GM23338 (cell line): ENCODE measurements at regions not wholly inside any gene's neighbourhood (a gene's known extent, or its start where the extent isn't known, plus 50 kb on each side); places are given as distances from the start of the nearest gene placed in this dataset.

Experiments used
- CREB1 ChIP-seq: fragments of 250-450 bp; sonication (Bioruptor Pico); IDR thresholded peaks from 2 replicates; pipeline ENCODE4 v1.5.0; 2020; ENCODE audit warnings: low read depth, mild to moderate bottlenecking, moderate library complexity
- EZH2phosphoT487 ChIP-seq: fragments of 200-600 bp; sonication (generic); IDR thresholded peaks from one replicate; pipeline ENCODE4 v1.8.1; 2018; ENCODE audit warnings: antibody characterized with exemption; ENCODE audit not compliant: unreplicated experiment
- POLR2AphosphoS5 ChIP-seq: IDR thresholded peaks from 2 replicates; pipeline ENCODE4 v1.6.1; 2016; ENCODE audit warnings: antibody characterized with exemption, low read depth
- TF ChIP-seq, protein P1 (sequence below), 2 experiments: fragments of 200-600 bp in 1 of 2; sonication (generic) in 1 of 2; conservative IDR thresholded peaks; 2 replicates each; pipeline versions ENCODE4 v1.5.1 to v1.6.1; 2016 to 2017; ENCODE audit warnings: antibody characterized with exemption in 2 of 2, low read depth in 2 of 2, mild to moderate bottlenecking in 2 of 2, moderate library complexity in 1 of 2

DNA sequence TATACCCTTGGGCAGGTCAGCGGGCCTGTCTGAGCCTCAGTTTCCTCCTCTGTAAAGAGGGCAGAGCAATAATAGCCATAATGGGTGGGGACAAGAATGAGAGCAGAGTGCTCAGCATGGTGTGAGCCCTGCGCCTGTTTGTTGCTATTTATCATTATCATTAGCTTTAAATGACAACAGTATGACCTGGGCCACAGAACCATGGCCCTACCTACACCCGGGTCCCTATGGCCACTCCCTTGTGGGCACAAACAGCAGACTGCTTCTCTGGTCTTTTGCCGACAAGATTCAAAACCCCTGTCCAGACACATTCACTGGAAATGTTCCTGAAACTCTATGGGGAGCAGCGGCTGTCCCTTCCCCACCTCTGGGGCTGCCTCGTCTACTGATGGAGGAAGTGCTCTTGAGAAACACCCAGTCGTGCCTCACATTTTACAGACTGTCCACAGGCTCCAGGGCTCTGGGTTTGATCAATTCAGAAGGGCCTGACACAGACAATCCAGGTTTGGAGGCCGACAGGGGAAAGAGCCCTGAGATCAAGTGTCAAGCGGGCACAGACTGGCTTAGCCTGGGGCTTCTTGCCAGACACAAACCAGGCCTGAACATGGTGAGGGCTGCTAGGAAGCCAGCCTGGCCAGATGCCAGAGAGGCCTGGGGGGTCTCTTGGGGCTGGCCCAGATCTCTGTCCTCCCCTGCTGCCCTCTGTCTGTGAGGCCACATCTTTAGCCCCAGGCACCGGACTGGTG is 112.5 kb upstream of the CD82 start:
- TF ChIP-seq, protein P1, sequence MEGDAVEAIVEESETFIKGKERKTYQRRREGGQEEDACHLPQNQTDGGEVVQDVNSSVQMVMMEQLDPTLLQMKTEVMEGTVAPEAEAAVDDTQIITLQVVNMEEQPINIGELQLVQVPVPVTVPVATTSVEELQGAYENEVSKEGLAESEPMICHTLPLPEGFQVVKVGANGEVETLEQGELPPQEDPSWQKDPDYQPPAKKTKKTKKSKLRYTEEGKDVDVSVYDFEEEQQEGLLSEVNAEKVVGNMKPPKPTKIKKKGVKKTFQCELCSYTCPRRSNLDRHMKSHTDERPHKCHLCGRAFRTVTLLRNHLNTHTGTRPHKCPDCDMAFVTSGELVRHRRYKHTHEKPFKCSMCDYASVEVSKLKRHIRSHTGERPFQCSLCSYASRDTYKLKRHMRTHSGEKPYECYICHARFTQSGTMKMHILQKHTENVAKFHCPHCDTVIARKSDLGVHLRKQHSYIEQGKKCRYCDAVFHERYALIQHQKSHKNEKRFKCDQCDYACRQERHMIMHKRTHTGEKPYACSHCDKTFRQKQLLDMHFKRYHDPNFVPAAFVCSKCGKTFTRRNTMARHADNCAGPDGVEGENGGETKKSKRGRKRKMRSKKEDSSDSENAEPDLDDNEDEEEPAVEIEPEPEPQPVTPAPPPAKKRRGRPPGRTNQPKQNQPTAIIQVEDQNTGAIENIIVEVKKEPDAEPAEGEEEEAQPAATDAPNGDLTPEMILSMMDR (conservative IDR thresholded peaks at IDR 0.05; ENCODE audit: low read depth in 2 of 2), result no peak
- no peak for TF ChIP-seq POLR2AphosphoS5
- no peak for TF ChIP-seq CREB1 (CRISPR knock-in tag)
- no peak for TF ChIP-seq EZH2phosphoT487
